ENCODE measurements at regions not wholly inside any gene's neighbourhood (a gene's known extent, or its start where the extent isn't known, plus 50 kb on each side); places are given as distances from the start of the nearest gene placed in this dataset.

- no peak overlapping the region for H3K27ac Mint-ChIP-seq
- no peaks in the 10 kb centered on the region for H3K4me1 Mint-ChIP-seq
- Histone ChIP-seq H3K9ac (ENCODE audit: extremely low read depth, low read length, poor library complexity, severe bottlenecking) (no peak overlapping the region), H3K27ac (ENCODE audit: low read depth, low read length) (no peak overlapping the region), H3K9me3 (ENCODE audit: control insufficient read depth, low read length) (no peaks in the 10 kb centered on the region), H3K4me1 (ENCODE audit: control insufficient read depth, insufficient read depth, low read length) (no peaks in the 10 kb centered on the region), H3K4me3 (ENCODE audit: low read length) (no peak overlapping the region), H3K36me3 (ENCODE audit: control insufficient read depth, insufficient read depth, low read length) (no peaks in the 10 kb centered on the region), H3K27me3 (ENCODE audit: control insufficient read depth, insufficient read depth, low read length, poor library complexity, severe bottlenecking) (no peaks in the 10 kb centered on the region)
- no peaks in the 10 kb centered on the region for H3K36me3 Mint-ChIP-seq (ENCODE audit: low read depth)
- H3K27me3 Mint-ChIP-seq (ENCODE audit: insufficient read depth) = no peaks in the 10 kb centered on the region
- H3K9me3 Mint-ChIP-seq = peaks cover 4% of the 10 kb centered on the region
- no peak overlapping the region for H3K4me3 Mint-ChIP-seq
- DNase-seq = no peak
- TF ChIP-seq CTCF (conservative IDR thresholded peaks at IDR 0.05) = no peak
- WGBS, 2 experiments (ENCODE audit: insufficient coverage in 1 of 2, insufficient read length in 1 of 2) = 87 to 90% methylated on average over 16 of the region's 16 CpGs
Observed at GRCh38 chr16:87027056-87027616, 290.1 kb downstream of the C16orf95 start.

- H3K27me3 Mint-ChIP-seq (ENCODE audit: insufficient read depth) = no peaks in the 10 kb centered on the region
- H3K4me3 Mint-ChIP-seq = no peak overlapping the region
- H3K36me3 ChIP-seq (ENCODE audit: control insufficient read depth, insufficient read depth, low read length) = no peaks in the 10 kb centered on the region
- no peak for TF ChIP-seq CTCF (conservative IDR thresholded peaks at IDR 0.05)
- DNase-seq = no peak
- no peak overlapping the region for H3K4me3 ChIP-seq (ENCODE audit: low read length)
- H3K9ac ChIP-seq (ENCODE audit: extremely low read depth, low read length, poor library complexity, severe bottlenecking) = no peak overlapping the region
- WGBS, 2 experiments (ENCODE audit: insufficient coverage in 1 of 2, insufficient read length in 1 of 2) = 89 to 93% methylated on average over 7 to 14 of the region's 14 CpGs
- no peaks in the 10 kb centered on the region for H3K27me3 ChIP-seq (ENCODE audit: control insufficient read depth, insufficient read depth, low read length, poor library complexity, severe bottlenecking)
- no peak overlapping the region for H3K27ac ChIP-seq (ENCODE audit: low read depth, low read length)
- H3K4me1 ChIP-seq (ENCODE audit: control insufficient read depth, insufficient read depth, low read length) = no peaks in the 10 kb centered on the region
- peaks cover 4% of the 10 kb centered on the region for H3K9me3 Mint-ChIP-seq
- H3K36me3 Mint-ChIP-seq (ENCODE audit: low read depth) = no peaks in the 10 kb centered on the region
- H3K27ac Mint-ChIP-seq = no peak overlapping the region
- H3K9me3 ChIP-seq (ENCODE audit: control insufficient read depth, low read length) = no peaks in the 10 kb centered on the region
- peaks cover 1% of the 10 kb centered on the region for H3K4me1 Mint-ChIP-seq
Observed at GRCh38 chr16:87028481-87029320, 288.5 kb downstream of the C16orf95 start.

GRCh38 chr16:87032554-87032953, 284.6 kb downstream of the C16orf95 start:
- no peak overlapping the region for H3K4me3 ChIP-seq (ENCODE audit: low read length)
- H3K4me1 ChIP-seq (ENCODE audit: control insufficient read depth, insufficient read depth, low read length) = no peaks in the 10 kb centered on the region
- Mint-ChIP-seq H3K27ac (no peak overlapping the region), H3K4me3 (no peak overlapping the region), H3K27me3 (ENCODE audit: insufficient read depth) (no peaks in the 10 kb centered on the region), H3K4me1 (peaks cover 1% of the 10 kb centered on the region), H3K9me3 (peaks cover 4% of the 10 kb centered on the region), H3K36me3 (ENCODE audit: low read depth) (no peaks in the 10 kb centered on the region)
- H3K9ac ChIP-seq (ENCODE audit: extremely low read depth, low read length, poor library complexity, severe bottlenecking) = no peak overlapping the region
- H3K27ac ChIP-seq (ENCODE audit: low read depth, low read length) = no peak overlapping the region
- no peaks in the 10 kb centered on the region for H3K36me3 ChIP-seq (ENCODE audit: control insufficient read depth, insufficient read depth, low read length)
- TF ChIP-seq CTCF (conservative IDR thresholded peaks at IDR 0.05) = no peak
- DNase-seq = no peak
- no peaks in the 10 kb centered on the region for H3K9me3 ChIP-seq (ENCODE audit: control insufficient read depth, low read length)
- H3K27me3 ChIP-seq (ENCODE audit: control insufficient read depth, insufficient read depth, low read length, poor library complexity, severe bottlenecking) = no peaks in the 10 kb centered on the region
- 94 to 100% methylated on average over 8 of the region's 8 CpGs for WGBS, 2 experiments (ENCODE audit: insufficient coverage in 1 of 2, insufficient read length in 1 of 2)

All from endodermal cell (in vitro differentiated cells).